Breast epithelium (tissue), 3 donors: ENCODE measurements at regions not wholly inside any gene's neighbourhood (a gene's known extent, or its start where the extent isn't known, plus 50 kb on each side); places are given as distances from the start of the nearest gene placed in this dataset.

Experiments used
- POLR2A ChIP-seq: fragments of 450-650 bp; IDR thresholded peaks from one replicate; pipeline ENCODE4 v1.6.1; 2016; ENCODE audit warnings: antibody characterized with exemption, mild to moderate bottlenecking, moderate library complexity
- TF ChIP-seq, protein P1 (sequence below), 3 donors: fragments of 450-650 bp; IDR thresholded peaks; one replicate each; pipeline ENCODE4 v1.5.1; 2016 to 2017; ENCODE audit warnings: antibody characterized with exemption in 3 of 3, mild to moderate bottlenecking in 3 of 3, moderate library complexity in 3 of 3

DNA sequence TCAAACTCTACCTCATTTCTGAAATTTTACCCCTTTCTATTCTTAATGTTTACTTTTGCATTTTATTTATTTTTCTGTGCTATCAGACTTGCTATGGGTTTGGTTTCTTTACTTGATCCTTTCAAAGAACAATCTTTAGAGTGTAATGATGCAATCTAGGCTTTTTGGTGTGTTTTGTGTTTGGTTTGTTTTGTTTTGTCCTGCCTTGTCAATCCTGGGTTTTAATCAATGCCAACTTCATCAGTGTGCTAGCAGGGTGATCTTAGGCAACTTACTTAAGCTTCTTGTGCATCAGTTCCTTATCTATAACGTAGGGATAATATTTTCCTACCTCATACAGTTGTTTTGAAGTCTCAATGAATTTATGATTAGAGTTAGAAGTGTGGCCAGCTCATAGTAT is 350.4 kb downstream of the NR4A2 start:
- TF ChIP-seq, protein P1, sequence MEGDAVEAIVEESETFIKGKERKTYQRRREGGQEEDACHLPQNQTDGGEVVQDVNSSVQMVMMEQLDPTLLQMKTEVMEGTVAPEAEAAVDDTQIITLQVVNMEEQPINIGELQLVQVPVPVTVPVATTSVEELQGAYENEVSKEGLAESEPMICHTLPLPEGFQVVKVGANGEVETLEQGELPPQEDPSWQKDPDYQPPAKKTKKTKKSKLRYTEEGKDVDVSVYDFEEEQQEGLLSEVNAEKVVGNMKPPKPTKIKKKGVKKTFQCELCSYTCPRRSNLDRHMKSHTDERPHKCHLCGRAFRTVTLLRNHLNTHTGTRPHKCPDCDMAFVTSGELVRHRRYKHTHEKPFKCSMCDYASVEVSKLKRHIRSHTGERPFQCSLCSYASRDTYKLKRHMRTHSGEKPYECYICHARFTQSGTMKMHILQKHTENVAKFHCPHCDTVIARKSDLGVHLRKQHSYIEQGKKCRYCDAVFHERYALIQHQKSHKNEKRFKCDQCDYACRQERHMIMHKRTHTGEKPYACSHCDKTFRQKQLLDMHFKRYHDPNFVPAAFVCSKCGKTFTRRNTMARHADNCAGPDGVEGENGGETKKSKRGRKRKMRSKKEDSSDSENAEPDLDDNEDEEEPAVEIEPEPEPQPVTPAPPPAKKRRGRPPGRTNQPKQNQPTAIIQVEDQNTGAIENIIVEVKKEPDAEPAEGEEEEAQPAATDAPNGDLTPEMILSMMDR (IDR thresholded peaks at IDR 0.05): no peak
- no peak for TF ChIP-seq POLR2A
